ENCODE measurements at regions not wholly inside any gene's neighbourhood (a gene's known extent, or its start where the extent isn't known, plus 50 kb on each side); places are given as distances from the start of the nearest gene placed in this dataset.

DNA sequence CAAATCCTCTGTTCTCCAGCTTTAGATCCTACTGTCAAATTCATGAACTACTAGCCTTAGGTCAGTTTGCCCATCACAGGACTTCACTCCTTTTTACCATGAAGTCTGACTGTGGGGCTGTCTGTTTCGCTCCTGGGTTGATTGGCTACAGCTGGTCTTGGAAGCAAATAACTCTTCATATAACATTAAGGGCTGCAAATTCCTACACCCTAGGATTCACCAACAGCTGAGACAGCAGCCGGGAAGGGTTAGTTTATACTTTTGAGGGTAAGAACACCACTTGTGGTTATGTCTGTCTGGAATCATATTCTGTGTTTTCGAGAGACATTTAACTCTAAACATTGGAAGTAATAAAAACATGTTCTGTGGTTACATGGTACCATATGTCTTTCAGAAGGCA lies 55.9 kb upstream of the KIAA1217 start:
- no peak for DNase-seq

DNA sequence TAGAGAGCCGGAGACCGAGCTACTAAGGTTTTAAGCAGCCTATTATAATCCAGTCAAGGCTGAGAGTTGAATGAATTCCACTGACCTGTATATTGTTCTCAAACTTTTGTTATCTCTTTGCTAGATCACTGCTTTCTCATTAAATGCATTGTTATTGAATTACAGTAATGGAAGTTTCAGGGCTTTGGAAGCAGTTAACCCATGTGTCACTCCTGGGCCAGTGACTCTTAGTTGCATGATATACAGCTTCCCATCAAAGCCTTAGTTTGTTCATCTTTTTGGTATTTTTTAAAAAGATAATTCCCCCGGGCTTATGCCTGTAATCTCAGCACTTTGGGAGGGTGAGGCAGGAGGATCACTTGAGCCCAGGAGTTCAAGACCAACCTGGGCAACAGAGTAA lies 55.4 kb upstream of the KIAA1217 start:
- no peak for DNase-seq

DNA sequence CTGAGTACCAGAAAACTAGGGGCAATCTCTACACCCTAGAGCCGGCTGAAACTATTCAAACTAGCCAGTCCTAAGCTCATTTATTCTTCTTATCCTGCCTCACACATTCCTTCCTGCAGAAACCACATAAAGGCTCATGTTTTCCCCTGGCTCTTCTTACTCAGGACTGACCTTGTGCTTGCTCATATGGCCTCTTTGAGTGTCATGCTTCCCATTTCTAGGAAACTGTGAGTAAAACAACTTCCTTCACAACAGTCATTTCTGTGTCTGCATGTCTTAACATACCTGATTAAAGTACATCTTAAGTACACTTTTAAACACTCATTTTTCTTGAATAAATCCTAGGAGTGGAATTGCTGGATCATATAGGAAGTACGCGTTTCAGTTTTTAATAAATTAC lies 52.3 kb upstream of the KIAA1217 start:
- no peak for DNase-seq

DNA sequence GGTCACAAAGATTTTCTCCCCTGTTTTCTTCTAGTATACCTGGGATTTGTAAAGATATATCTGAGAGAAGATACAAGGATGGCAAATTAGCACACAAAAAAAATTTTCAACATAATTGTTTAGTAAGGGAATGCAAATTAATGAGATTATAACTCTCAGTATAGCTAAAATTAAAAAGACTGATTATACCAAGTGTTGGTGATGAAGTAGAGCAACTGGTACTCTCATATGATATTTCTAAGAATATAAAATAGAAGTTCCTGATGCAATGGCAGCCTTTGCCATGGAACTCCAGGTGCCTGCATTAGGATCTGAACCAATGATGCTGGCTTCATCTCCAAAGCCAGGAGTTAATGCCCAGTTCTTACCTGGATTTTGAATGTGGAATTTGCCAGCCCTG lies 51.4 kb upstream of the KIAA1217 start:
- no peak for DNase-seq
